PC-9 (cell line): ENCODE measurements at regions not wholly inside any gene's neighbourhood (a gene's known extent, or its start where the extent isn't known, plus 50 kb on each side); places are given as distances from the start of the nearest gene placed in this dataset.

Experiments used
- BruUV-seq: library from RNA; stranded (reverse); fragments of 400-500 nt; replicated peaks from 2 replicates; lab custom pipeline; 2021; lab: Mats Ljungman, UMichigan
- CTCF ChIA-PET: fragments of 300-600 bp; sonication (Branson Sonifier 250); formaldehyde crosslinking; loops from one replicate; lab custom pipeline; 2022; ENCODE audit warnings: antibody characterized with exemption; lab: Charles Lee
- POLR2A ChIA-PET: fragments of 300-600 bp; sonication (Branson Sonifier 250); formaldehyde crosslinking; loops from one replicate; lab custom pipeline; 2022; ENCODE audit warnings: antibody characterized with exemption; ENCODE audit not compliant: unreplicated experiment; lab: Charles Lee
- DNase-seq, 2 experiments: peaks; one replicate each; pipeline versions ENCODE4 v3.0.0 to v3.0.0-alpha.2; 2015 to 2022; ENCODE audit warnings: mixed read lengths in 1 of 2
- H2AFZ ChIP-seq: fragments of 200-600 bp; sonication (generic); 2 replicates; pipeline ENCODE4 v1.8.1; 2017; ENCODE audit warnings: antibody characterized with exemption
- H3F3A ChIP-seq: fragments of 200-600 bp; sonication (generic); 2 replicates; pipeline ENCODE4 v1.8.1; 2017; ENCODE audit warnings: antibody characterized with exemption, mild to moderate bottlenecking, low read depth; ENCODE audit not compliant: insufficient read depth
- H3K27ac ChIP-seq: fragments of 200-600 bp; sonication (generic); 2 replicates; pipeline ENCODE4 v1.6.1; 2016; ENCODE audit warnings: mixed run types
- H3K27me3 ChIP-seq: fragments of 200-600 bp; sonication (generic); 2 replicates; pipeline ENCODE4 v1.6.1; 2016; ENCODE audit warnings: low read depth, mixed run types; ENCODE audit not compliant: insufficient read depth
- H3K36me3 ChIP-seq: fragments of 200-600 bp; sonication (generic); 2 replicates; pipeline ENCODE4 v1.6.1; 2016; ENCODE audit warnings: low read depth, mixed run types
- H3K4me1 ChIP-seq: fragments of 200-600 bp; sonication (generic); replicated peaks from 2 replicates; pipeline ENCODE4 v1.6.1; 2016; ENCODE audit warnings: mixed run types; ENCODE audit not compliant: insufficient read depth
- H3K4me2 ChIP-seq: fragments of 200-600 bp; sonication (generic); 2 replicates; pipeline ENCODE4 v1.6.1; 2017; ENCODE audit warnings: mixed run types
- H3K4me3 ChIP-seq: fragments of 200-600 bp; sonication (generic); 2 replicates; pipeline ENCODE4 v1.6.1; 2016; ENCODE audit warnings: mixed run types
- H3K79me2 ChIP-seq: fragments of 200-600 bp; sonication (generic); 2 replicates; pipeline ENCODE4 v1.6.1; 2017; ENCODE audit warnings: low read depth, mixed run types
- H3K9me2 ChIP-seq: fragments of 200-600 bp; sonication (generic); 2 replicates; pipeline ENCODE4 v1.8.1; 2017; ENCODE audit warnings: mild to moderate bottlenecking; ENCODE audit not compliant: insufficient read depth
- H3K9me3 ChIP-seq: fragments of 200-600 bp; sonication (generic); 2 replicates; pipeline ENCODE4 v1.8.1; 2016; ENCODE audit warnings: low read depth; ENCODE audit not compliant: insufficient read depth
- H4K20me1 ChIP-seq: fragments of 200-600 bp; sonication (generic); 2 replicates; pipeline ENCODE4 v1.8.1; 2017; ENCODE audit not compliant: insufficient read depth
- CTCF ChIP-seq: fragments of 200-600 bp; sonication (generic); conservative IDR thresholded peaks from 2 replicates; pipeline ENCODE4 v1.6.1; 2017; ENCODE audit warnings: mixed run types, antibody characterized with exemption, mild to moderate bottlenecking, moderate library complexity
- EZH2 ChIP-seq: fragments of 200-600 bp; sonication (generic); IDR thresholded peaks from 2 replicates; pipeline ENCODE4 v1.8.0; 2017; ENCODE audit warnings: antibody characterized with exemption, low read depth
- intact Hi-C: fragments of 100-400 bp; cut with micrococcal nuclease; formaldehyde crosslinking; loops from one replicate; pipeline ENCODE4 v1.10.0; 2022; ENCODE audit not compliant: unreplicated experiment

GRCh38 chr2:196420143-196420542 lies 219.4 kb upstream of the CCDC150 start:
- Histone ChIP-seq H3K4me1 (no peaks in the 10 kb centered on the region), H3K9me3 (no peaks in the 10 kb centered on the region), H2AFZ (no peak overlapping the region), H4K20me1 (no peaks in the 10 kb centered on the region), H3K36me3 (no peaks in the 10 kb centered on the region), H3K79me2 (no peaks in the 10 kb centered on the region), H3K4me2 (no peak overlapping the region), H3K9me2 (no peaks in the 10 kb centered on the region), H3K27me3 (no peaks in the 10 kb centered on the region), H3K27ac (no peak overlapping the region), H3F3A (no peaks in the 10 kb centered on the region), H3K4me3 (no peak overlapping the region)
- intact Hi-C loops = no loop called here
- CTCF ChIA-PET = no interaction called here
- no TSS peak for BruUV-seq
- no peak for DNase-seq
- TF ChIP-seq CTCF = no peak
- TF ChIP-seq EZH2 = no peak
- POLR2A ChIA-PET = no interaction called here

- no peaks in the 10 kb centered on the region for H3F3A ChIP-seq
- intact Hi-C loops = no loop called here
- ChIA-PET POLR2A (no interaction called here), CTCF (no interaction called here)
- no peaks in the 10 kb centered on the region for H3K36me3 ChIP-seq
- no peak overlapping the region for H3K4me2 ChIP-seq
- H3K79me2 ChIP-seq = no peaks in the 10 kb centered on the region
- H3K4me3 ChIP-seq = no peak overlapping the region
- BruUV-seq = no TSS peak
- DNase-seq = no peak
- no peaks in the 10 kb centered on the region for H3K4me1 ChIP-seq
- H3K9me3 ChIP-seq = no peaks in the 10 kb centered on the region
- H3K27me3 ChIP-seq = no peaks in the 10 kb centered on the region
- no peak for TF ChIP-seq EZH2
- TF ChIP-seq CTCF = no peak
- H3K27ac ChIP-seq = no peak overlapping the region
- no peaks in the 10 kb centered on the region for H3K9me2 ChIP-seq
- no peak overlapping the region for H2AFZ ChIP-seq
- no peaks in the 10 kb centered on the region for H4K20me1 ChIP-seq
Observed at GRCh38 chr2:196421880-196422279, 217.6 kb upstream of the CCDC150 start.

- ChIA-PET CTCF (no interaction called here), POLR2A (no interaction called here)
- TF ChIP-seq EZH2 = no peak
- TF ChIP-seq CTCF = no peak
- Histone ChIP-seq H3K36me3 (no peaks in the 10 kb centered on the region), H3F3A (no peaks in the 10 kb centered on the region), H2AFZ (no peak overlapping the region), H3K4me2 (no peak overlapping the region), H3K79me2 (no peaks in the 10 kb centered on the region), H4K20me1 (no peaks in the 10 kb centered on the region), H3K27ac (no peak overlapping the region), H3K4me3 (no peak overlapping the region), H3K4me1 (no peaks in the 10 kb centered on the region), H3K27me3 (no peaks in the 10 kb centered on the region), H3K9me3 (no peaks in the 10 kb centered on the region), H3K9me2 (no peaks in the 10 kb centered on the region)
- intact Hi-C loops = no loop called here
- no peak for DNase-seq
- BruUV-seq = no TSS peak
Observed at GRCh38 chr2:196422361-196422760, 217.2 kb upstream of the CCDC150 start.
